ENCODE measurements at regions not wholly inside any gene's neighbourhood (a gene's known extent, or its start where the extent isn't known, plus 50 kb on each side); places are given as distances from the start of the nearest gene placed in this dataset.

DNA sequence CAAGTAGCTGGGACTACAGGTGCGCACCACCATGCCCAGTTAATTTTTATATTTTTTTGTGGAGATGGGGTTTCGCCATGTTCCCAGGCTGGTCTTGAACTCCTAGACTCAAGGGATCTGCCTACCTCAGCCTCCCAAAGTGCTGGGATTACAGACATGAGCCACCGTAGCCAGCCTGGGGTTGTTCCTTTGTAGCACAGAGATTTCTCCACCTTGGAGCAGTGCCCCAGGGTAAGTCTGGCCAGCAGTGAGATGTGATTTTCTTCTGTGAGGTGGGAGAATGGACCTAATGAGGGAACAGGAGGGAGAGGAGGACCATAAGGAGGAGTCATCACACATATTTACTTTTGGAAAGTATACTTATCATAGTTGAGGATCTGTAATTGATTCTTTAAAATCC, 61.1 kb upstream of the GADD45A start:
- H3K4me1 ChIP-seq (ENCODE audit: control insufficient read depth in 1 of 2, insufficient read depth in 2 of 2, low read length in 2 of 2): peaks cover 0 to 7% of the 10 kb centered on the region in 2 experiments; a peak in 2 of 4 replicates
- no peaks in the 10 kb centered on the region for H3K36me3 ChIP-seq (ENCODE audit: control insufficient read depth in 1 of 2, insufficient read depth in 2 of 2, low read length in 2 of 2)
- intact Hi-C loops (cut with micrococcal nuclease): no loop called here
- ChIA-PET CTCF (interaction anchor here (1.5 kb wide), 1 partner anchor 443 kb away, joined by 3 read pairs; no protein-coding TSS in a partner anchor), POLR2A (no interaction called here), RAD21 (ENCODE audit: low non-redundant PET in 1 of 2, low total read pairs in 2 of 2, uncharacterized antibody in 2 of 2, unreplicated experiment in 2 of 2) (no interaction called here)
- H3K4me2 ChIP-seq (ENCODE audit: low read length): no peak overlapping the region
- no peaks in the 10 kb centered on the region for H3K79me2 ChIP-seq (ENCODE audit: insufficient read depth, low read length)
- no peaks in the 10 kb centered on the region for H3K27me3 ChIP-seq (ENCODE audit: insufficient read depth, low read length)
- H3K4me3 ChIP-seq (replicated peaks in 1 of 2; ENCODE audit: low read depth in 1 of 2, low read length in 2 of 2): no peak overlapping the region
- no peaks in the 10 kb centered on the region for H3K9me2 ChIP-seq (ENCODE audit: insufficient read depth)
- no peak overlapping the region for H3K9ac ChIP-seq (ENCODE audit: low read length)
- no peak overlapping the region for H2AFZ ChIP-seq (ENCODE audit: low read depth, low read length, poor library complexity, severe bottlenecking)
- no peak overlapping the region for H3K27ac ChIP-seq (ENCODE audit: low read depth, low read length)
- DNase-seq (ENCODE audit: low read depth, low spot score): no peak
- no peaks in the 10 kb centered on the region for H4K20me1 ChIP-seq (ENCODE audit: insufficient read depth)
- ATAC-seq: no peak
- no peaks in the 10 kb centered on the region for H3K9me3 ChIP-seq (ENCODE audit: control insufficient read depth in 1 of 2, insufficient read depth in 1 of 2, low read depth in 1 of 2, low read length in 2 of 2)
- BruUV-seq (replicated peaks): no TSS peak
- no peak for TF ChIP-seq JUND (IDR thresholded peaks at IDR 0.05)
- TF ChIP-seq POLR2A (IDR thresholded peaks at IDR 0.05; ENCODE audit: borderline replicate concordance, extremely low read depth, insufficient read depth, insufficient read length): no peak
- no peak for TF ChIP-seq EZH2 (IDR thresholded peaks at IDR 0.05)
- TF ChIP-seq SP1 (IDR thresholded peaks at IDR 0.05; ENCODE audit: low read depth): no peak
- TF ChIP-seq ZFX (IDR thresholded peaks at IDR 0.05): no peak
- TF ChIP-seq SIN3A (IDR thresholded peaks at IDR 0.05; ENCODE audit: low read depth): no peak
- TF ChIP-seq FOSL1 (IDR thresholded peaks at IDR 0.05; ENCODE audit: low read depth): no peak
- TF ChIP-seq, protein P1, sequence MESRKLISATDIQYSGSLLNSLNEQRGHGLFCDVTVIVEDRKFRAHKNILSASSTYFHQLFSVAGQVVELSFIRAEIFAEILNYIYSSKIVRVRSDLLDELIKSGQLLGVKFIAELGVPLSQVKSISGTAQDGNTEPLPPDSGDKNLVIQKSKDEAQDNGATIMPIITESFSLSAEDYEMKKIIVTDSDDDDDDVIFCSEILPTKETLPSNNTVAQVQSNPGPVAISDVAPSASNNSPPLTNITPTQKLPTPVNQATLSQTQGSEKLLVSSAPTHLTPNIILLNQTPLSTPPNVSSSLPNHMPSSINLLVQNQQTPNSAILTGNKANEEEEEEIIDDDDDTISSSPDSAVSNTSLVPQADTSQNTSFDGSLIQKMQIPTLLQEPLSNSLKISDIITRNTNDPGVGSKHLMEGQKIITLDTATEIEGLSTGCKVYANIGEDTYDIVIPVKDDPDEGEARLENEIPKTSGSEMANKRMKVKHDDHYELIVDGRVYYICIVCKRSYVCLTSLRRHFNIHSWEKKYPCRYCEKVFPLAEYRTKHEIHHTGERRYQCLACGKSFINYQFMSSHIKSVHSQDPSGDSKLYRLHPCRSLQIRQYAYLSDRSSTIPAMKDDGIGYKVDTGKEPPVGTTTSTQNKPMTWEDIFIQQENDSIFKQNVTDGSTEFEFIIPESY (IDR thresholded peaks at IDR 0.05; ENCODE audit: extremely low read depth, insufficient replicate concordance, low read length): no peak
- TF ChIP-seq EGR1 (IDR thresholded peaks at IDR 0.05; ENCODE audit: low read depth): no peak
- TF ChIP-seq, protein P2, sequence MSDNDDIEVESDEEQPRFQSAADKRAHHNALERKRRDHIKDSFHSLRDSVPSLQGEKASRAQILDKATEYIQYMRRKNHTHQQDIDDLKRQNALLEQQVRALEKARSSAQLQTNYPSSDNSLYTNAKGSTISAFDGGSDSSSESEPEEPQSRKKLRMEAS (IDR thresholded peaks at IDR 0.05): no peak
- no peak for TF ChIP-seq EZH2phosphoT487 (IDR thresholded peaks at IDR 0.05; ENCODE audit: borderline replicate concordance)
- TF ChIP-seq TCF7L2 (IDR thresholded peaks at IDR 0.05; ENCODE audit: borderline replicate concordance, extremely low read depth, insufficient read depth, insufficient read length): no peak
